GM19452 (cell line): ENCODE measurements at regions not wholly inside any gene's neighbourhood (a gene's known extent, or its start where the extent isn't known, plus 50 kb on each side); places are given as distances from the start of the nearest gene placed in this dataset.
"Not testable (repeated sequence)": the region's sequence is repeated elsewhere in the genome, so short reads cannot be mapped to it uniquely, and the experiment has no call there.

Source experiments
- ATAC-seq: cut with Tn5 transposase; IDR thresholded peaks from one replicate; pipeline ENCODE4 v1.9.1; 2021; ENCODE audit not compliant: unreplicated experiment

DNA sequence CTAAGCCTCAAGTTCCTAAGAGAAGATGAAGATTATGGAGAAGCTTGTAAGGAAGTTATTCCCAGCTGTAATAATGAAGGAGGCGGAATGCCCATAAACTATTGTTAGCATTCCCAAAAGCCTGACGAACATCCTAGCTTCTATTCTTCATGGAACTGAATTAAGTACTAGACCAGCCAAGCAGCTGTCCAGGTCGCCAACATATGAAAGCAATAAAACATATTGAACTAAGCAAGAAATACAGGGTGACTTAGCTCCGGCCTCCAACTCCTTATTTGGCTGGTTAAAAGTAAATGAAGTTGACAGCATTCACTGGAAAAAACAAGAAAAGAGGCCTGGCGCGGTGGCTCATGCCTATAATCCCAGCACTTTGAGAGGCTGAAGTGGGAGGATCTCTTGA is 174.0 kb upstream of the TPM1 start:
- no peak for ATAC-seq

DNA sequence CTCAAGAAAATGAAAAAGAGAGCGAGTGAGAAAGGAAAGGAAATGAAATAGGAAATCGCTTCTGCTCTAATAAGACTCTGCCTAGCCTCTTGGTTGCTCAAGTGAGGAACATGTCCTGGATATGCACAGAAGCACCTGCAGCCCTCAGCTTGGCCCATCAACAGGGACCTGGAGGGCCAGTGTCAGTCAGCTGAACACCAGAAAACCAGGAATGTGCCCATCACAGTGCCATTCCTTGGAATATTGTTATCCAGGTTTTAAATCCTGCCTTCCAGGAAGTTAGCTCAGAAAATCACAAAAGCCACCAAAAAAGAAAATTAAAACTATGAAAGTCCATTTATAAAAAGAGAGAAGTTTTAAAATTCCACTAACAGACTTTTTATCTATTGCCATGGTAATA is 173.4 kb upstream of the TPM1 start:
- no peak for ATAC-seq

DNA sequence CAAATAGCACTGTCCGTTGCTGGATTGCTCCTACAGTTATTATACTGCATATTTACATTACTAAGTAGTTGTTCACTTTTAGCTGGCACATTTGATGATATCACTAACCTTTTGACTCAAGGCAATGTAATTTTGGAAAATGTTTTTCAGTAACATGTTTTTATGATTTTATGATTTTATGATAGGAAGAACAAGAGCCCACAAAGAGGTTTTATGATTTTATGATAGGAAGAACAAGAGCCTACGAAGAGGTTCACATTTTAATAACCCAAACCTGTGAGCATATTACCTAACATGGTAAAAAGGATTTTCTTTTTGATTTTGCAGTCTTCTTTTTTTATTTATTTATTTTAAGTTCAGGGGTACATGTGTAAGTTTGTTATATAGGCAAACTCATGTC is 172.3 kb upstream of the TPM1 start:
- ATAC-seq: no peak

DNA sequence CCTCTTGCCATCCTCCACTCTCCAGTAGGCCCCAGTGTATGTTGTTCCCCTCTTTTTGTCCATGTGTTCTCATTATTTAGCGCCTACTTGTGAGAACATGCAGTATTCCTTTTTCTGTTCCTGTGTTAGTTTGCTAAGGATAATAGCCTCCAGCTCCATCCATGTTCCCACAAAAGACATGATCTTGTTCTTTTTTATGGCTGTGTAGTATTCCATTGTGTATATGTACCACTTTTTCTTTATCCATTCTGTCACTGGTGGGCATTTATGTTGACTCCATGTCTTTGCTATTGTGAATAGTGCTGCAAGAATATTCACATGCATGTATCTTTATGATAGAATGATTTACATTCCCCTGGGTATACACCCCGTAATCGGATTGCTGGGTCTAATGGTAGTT is 171.8 kb upstream of the TPM1 start:
- ATAC-seq: not testable (repeated sequence)

DNA sequence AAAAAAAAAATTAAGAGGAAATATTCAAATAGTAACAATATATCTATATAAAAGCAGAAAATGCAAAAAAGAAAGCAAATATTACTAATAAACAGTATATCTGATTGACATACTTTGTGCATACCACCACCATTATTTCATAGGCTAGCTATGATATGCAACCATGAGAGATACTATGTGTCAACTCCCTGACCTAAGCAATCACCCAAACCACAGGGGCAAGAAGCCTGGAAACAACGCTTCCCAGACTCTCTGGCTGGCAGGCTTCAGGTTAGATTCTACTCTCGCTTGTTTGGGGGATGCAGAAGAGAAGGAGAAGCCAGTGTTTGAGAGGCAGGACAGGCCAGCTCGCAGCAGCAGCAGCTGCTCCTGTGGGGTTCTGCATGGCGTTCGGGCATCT is 169.3 kb upstream of the TPM1 start:
- no peak for ATAC-seq

DNA sequence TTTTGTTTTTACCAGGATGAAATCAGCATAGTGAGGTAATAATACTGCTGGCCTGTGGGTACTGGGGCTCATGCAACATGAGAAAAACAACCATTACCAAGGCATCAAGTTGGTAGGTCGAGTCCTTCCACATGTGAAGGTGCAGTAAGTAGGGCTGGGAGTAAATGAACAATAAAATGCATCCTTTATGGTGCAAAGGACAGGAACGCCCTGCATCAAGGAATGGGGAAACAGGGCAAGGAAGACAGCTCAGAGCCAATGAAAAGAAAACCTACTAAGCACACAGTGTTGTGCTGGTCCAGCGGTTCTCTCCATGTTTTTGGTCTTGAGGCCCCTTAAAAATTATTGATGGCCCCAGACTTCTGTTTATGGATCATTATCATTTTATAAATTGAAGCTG is 168.5 kb upstream of the TPM1 start:
- no peak for ATAC-seq

DNA sequence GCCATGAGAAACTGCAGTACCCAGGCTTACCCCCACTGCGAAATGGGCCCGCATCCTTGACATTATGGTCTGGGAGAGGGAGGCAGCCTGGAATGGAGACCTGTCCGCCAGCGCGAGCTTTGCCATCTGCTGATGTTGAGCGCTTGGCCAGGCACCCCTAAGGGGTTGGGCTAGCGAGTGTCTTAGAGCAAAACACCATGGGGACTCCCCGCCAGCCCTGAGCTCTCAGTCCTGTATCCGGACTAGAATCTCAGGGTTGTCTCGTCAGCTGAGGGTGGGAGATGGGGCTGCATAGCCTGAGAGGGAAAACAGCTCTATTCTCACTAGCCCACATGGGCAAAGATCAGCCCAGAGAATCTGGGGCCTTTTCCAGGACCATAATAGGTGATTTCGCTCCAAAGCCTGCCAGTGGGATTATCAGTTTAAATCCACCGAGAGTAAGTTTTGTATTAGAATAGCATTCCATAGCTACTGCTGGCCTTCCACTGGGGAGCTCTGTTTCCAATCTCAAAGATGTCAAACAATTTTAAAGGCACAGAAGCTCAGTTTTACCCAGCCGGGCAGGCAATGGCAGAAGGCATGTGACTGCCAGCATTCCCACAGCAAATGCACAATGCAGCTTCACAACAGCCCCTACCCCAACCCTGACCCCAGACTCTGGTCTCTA is 167.5 kb upstream of the TPM1 start:
- ATAC-seq: no peak

DNA sequence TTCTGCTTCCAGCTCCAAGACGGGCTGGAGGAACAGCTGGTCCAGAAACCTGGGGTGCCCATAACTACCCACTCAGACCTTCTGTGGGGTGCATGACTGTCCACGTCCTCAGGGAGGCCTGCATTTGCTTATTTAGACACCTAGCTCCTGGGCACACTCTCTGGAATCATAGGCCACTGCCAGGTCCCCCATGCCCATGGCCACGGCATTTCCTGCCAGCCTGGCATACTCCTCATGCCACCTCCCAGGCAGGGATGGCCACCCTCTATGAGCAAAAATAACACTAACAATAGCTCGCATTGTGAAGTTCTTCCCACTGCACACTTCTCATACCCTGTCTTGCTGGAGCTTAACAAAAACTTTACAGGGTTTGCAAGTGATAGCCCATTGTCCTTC is 166.9 kb upstream of the TPM1 start:
- ATAC-seq: no peak

DNA sequence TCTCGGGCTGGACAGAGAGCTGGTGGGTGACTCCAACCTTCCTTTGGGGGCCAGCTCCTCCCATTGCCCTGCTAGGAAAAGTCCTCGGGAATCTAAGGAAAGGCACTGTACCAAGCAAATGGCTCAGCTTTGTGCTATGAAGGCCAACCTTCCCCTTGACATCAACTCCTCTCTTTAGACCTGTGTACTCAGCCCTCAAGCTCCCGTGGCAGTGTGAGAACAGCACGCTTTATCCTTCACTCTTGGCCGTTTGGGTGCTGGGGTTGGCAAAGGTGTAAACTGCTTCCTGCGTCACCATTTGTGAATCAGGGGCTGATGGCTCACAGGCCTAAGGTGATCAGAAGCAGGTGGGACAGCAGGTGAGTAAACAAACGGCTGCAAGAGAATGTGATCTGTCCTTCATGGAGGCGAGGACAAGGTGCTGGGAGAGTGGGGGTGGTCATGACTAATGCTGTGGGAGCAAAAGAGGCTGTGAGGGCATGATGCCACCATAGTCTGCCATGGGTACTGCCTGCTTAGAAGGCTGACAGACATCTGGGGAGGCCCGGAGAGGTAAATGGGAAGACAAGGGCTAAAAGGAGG is 165.2 kb upstream of the TPM1 start:
- ATAC-seq: no peak

DNA sequence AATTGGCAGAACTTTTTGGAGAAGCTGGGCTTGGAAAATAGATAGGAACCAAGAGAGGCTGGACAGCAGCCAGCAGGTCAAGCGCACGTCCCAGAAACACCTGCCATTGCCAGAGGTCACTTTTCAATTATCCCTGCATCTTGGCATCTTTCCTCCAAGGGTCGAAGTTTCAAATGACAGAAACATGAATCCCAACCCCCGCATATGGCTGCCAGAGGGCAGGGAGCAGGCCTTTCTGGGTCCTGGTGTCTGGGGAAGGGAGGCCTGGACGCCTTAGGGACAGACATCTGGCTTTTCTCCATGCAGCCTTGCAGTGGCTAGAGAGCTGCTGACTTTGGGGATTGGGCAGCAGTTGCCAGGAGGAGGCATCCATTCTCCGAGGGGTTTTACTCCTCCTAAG is 164.5 kb upstream of the TPM1 start:
- ATAC-seq: no peak

DNA sequence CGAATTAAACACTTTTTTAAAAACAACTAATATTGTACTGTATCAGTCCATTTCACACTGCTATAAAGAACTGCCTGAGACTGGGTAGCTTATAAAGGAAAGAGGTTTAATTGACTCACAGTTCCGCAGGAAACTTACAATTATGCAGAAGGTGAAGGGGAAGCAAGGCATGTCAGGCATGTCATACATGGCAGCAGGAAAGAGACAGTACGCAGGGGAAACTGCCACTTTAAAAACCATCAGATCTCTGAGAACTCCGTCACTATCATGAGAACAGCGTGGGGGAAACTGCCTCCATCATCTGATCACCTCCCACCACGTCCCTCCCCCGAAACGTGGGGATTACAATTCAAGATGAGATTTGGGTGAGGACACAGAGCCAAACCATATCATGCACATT is 162.8 kb upstream of the TPM1 start:
- no peak for ATAC-seq

DNA sequence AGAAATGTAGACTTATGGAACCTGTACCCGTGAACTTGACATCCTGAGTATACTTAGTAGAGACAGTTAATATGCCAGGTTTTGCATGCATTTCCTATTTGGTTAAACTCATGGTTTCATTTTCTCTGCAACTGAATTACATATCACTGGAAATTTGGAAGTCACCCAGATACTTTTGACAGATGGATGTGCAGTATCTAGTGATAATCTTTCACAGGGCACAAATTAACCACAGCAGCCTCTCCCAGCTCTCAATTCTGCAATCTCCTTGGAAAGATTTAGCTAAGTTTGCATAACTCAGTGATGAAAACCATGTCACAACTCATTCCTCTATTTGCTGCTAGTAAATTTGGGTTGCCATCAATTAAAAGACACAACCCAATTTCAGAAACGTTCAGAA is 162.3 kb upstream of the TPM1 start:
- ATAC-seq: no peak

DNA sequence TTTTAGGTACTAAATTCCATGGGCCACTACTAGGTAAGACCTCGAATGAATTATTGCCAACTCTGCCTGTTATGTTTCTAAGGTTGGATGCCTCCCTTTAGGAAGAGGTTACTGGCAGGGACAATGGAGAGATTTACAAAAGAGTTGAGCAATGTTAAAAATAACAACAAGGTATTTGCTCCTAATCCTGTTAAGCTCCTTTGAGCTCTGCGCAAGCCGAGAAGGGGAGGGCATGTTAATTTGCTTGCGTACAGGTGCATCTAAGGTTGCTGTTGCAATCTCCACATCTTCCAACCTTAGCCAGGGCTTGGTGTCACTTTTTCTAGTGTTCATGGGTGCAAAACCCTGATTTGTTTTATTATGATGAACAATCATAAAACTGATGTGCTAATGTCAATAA is 161.5 kb upstream of the TPM1 start:
- ATAC-seq: no peak

DNA sequence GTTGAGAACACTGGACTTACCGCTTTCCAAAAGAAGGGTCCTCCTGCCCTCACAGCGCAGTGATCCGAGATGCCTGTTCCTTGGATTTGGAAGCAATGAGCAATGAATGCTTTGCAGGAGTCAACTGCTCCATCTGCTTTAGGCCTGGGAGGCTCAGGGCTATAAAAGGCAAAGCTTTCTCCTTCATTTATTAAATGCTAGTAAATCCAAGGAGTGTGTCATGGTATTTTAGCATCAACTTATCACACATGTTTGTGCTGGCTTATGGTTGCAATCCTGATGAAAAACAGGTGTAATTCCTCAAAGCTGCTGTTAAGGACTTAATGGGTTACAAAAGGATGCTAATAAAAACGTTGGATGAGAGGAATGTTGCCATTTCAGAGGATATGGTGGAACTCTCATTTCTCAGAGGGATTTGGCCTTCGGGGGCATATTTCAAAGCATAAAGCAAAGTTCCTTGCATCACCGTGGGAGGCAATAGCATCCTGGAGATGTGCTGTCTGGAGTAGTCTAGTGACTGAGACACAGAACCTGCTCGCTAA is 158.5 kb upstream of the TPM1 start:
- ATAC-seq: no peak

DNA sequence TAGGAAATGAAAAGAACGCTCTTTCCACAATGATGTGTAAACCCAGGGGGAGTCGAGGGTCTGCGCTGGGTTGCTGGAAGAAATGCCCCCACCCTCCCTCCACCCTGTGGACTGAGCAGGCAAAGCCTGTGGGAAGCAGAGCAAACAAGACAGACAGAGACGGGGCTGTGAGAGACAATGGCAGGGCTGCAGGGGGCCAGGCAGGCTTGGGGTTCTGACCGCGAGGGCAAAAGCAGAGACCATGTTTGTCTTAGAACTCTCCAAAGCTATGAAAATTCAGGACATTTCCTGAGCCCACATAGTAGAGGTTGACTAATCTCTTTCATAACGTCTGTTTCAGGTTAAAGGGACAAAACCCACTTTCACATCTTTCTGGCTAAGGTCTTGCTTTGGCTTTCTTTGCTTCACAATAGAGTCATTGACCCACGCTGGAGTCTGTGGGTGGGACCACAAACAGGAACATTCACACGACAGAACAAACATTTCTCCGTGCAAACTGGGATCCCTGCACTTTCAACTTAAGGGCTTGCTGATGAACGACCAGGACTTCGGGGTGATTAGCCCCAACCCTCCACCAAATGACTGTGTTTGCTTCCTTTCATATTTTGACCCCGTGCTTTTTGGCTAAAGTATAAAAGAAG is 156.0 kb upstream of the TPM1 start:
- ATAC-seq: no peak

DNA sequence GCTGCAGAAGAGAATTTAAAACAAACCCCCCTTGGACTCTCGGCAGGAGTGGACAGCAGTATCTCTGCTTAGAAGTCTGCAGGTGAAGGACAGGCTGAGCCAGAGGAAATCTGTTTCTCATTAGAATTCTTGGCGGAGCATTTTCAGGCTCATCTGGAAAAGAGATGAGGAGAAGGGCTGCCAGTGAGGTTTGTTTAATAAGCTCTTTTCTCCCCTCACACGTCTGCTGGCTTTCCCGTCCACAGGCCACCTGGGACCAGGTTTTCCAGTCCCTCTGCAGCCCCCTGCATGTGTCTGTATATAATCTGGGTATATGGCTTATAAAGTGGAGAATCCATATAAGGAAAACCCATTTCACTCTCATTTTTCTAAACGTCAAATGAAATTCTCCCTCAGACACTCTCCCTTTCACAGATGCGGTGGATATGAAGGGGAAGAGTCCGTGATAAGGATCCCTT is 155.4 kb upstream of the TPM1 start:
- no peak for ATAC-seq

DNA sequence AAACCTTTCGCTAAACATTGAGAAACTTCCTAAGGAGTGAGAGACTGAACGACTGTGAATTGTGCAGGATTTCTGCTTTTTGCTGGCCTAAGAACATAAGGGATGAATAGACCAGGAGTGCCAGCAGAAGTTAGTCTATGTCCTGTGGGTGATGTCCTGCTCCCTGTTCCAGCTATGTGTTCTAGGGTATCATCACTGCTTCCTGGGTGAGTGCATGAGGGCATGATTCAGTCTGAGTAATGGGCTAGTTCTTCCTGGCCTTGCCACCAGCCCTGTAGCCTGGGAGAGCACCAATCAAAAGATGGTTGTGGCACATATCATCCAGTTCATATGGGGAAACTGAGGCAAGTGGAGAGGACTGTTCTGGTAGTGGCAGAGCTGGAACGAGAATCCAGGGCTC is 153.9 kb upstream of the TPM1 start:
- no peak for ATAC-seq

DNA sequence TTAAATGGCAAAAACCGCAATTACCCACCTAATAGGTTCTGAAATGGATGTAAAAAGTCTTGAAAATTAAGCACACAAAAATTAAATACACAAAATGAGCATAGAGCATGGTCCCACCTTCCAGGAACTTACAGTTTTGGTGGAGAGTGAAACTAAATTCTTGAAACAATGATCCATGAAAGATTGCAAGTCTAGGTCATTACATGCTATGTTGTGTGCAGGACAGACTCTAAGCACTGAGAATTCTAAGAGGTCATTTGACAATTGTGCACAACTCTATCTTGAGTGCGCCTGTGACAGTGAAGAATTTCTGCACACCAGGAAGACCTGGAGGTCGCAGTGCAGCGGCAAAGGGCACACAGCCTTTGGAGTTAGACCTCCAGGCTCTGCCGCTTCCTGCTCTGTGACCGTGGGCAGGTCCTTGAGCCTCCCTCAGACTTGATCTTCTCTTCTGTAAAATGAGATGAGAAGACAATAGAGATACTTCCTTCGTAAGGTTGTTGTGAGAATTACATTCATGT is 153.3 kb upstream of the TPM1 start:
- ATAC-seq: no peak

DNA sequence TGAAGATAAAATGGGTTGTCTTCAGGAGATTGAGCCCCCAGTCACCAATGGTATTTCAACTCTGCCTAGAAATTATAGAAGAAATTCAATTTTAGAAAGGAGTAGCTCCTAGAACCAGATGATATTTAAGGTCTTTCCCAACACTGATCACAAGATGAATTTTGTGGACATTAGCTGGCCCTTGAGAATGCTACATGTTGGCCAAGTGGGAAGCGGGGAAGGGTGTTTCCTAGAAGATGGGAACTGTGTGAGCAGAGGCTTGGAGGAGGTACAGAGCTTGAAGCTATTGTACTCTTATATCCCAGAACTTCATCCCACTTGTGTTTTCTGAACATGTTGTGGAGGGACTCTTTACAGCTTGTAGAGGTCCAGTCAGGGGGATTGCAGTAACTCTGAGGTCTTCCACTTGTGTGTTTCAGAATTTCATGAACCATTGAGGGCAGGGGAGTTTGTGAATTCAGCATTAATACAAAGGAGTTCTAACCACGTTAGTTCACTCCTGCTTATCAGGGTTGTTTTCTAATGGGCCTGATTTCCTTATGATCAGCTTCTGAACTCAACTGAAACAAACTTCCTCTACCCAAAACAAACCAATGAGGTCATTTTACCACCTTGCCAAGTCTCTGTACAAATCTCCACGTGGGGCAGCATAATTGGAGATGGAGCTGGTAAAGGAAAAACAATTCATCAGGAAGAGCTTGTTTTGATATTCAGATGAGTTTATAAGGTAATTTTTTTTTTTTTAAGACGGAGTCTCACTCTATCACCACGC is 152.6 kb upstream of the TPM1 start:
- no peak for ATAC-seq

DNA sequence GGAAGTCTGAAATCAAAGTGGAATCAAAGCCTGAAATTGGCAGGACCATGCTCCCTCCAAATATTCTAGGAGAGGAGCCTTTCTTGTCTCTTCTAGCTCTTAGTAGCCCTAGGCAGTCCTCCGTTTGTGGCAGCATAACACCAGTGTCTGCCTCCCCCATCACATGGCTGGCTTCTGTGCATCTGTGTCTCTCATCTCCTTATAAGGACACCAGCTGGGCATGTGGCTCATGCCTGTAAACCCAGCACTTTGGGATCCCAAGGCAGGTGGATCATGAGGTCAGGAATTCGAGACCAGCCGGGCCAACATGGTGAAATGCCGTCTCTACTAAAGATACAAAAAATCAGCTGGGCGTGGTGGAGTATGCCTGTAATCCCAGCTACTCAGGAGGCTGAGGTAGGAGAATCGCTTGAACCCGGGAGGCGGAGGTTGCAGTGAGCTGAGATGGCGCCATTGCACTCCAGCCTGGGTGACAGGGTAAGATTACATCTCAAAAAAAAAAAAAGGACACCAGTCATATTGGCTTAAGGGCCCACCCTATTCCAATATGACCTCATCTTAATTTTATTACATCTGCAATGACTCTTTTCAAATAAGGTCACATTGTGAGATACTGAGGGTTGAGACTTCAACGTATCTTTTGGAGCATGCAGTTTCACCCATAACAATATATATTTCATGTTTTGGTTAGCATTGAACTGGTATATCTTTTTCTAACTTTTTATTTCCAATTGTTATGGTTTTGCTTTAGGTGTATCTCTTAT is 148.0 kb upstream of the TPM1 start:
- ATAC-seq: no peak
